H9 (cell line): ENCODE measurements at regions not wholly inside any gene's neighbourhood (a gene's known extent, or its start where the extent isn't known, plus 50 kb on each side); places are given as distances from the start of the nearest gene placed in this dataset.

Experiments used
- DNase-seq: peaks from one replicate; pipeline ENCODE4 v3.0.0-alpha.2; 2017
- H2AFZ ChIP-seq: one replicate; pipeline ENCODE4 v1.6.1; 2013; ENCODE audit warnings: mild to moderate bottlenecking, low read length, control low read depth, moderate library complexity
- H2AK5ac ChIP-seq: 2 replicates; pipeline ENCODE4 v1.6.1; 2013; ENCODE audit warnings: low read length, control low read depth, mixed read lengths; ENCODE audit not compliant: insufficient read length
- H2BK120ac ChIP-seq: one replicate; pipeline ENCODE4 v1.6.1; 2013; ENCODE audit warnings: low read depth, mild to moderate bottlenecking, low read length, control low read depth, inconsistent platforms; ENCODE audit not compliant: poor library complexity, severe bottlenecking
- H2BK12ac ChIP-seq: 2 replicates; pipeline ENCODE4 v1.6.1; 2013; ENCODE audit warnings: low read length, control low read depth, mixed read lengths, low read depth; ENCODE audit not compliant: insufficient read length
- H2BK15ac ChIP-seq: 2 replicates; pipeline ENCODE4 v1.6.1; 2013; ENCODE audit warnings: low read depth, low read length, control low read depth
- H2BK20ac ChIP-seq: one replicate; pipeline ENCODE4 v1.6.1; 2013; ENCODE audit warnings: low read depth, mild to moderate bottlenecking, low read length, control low read depth, inconsistent platforms; ENCODE audit not compliant: poor library complexity, severe bottlenecking
- H2BK5ac ChIP-seq: 2 replicates; pipeline ENCODE4 v1.6.1; 2013; ENCODE audit warnings: low read length, control low read depth, mixed read lengths; ENCODE audit not compliant: insufficient read length
- H3K14ac ChIP-seq: 2 replicates; pipeline ENCODE4 v1.6.1; 2013; ENCODE audit warnings: low read length, control low read depth; ENCODE audit not compliant: insufficient read depth
- H3K18ac ChIP-seq: 2 replicates; pipeline ENCODE4 v1.6.1; 2013; ENCODE audit warnings: low read depth, mild to moderate bottlenecking, mixed read lengths, low read length, control low read depth; ENCODE audit not compliant: insufficient read length
- H3K23ac ChIP-seq: 2 replicates; pipeline ENCODE4 v1.6.1; 2013; ENCODE audit warnings: low read length, control low read depth, mixed read lengths, low read depth; ENCODE audit not compliant: insufficient read length
- H3K23me2 ChIP-seq: 2 replicates; pipeline ENCODE4 v1.6.1; 2013; ENCODE audit warnings: low read depth, mild to moderate bottlenecking, mixed read lengths, low read length, control low read depth; ENCODE audit not compliant: insufficient read length, poor library complexity, severe bottlenecking
- H3K27ac ChIP-seq: 2 replicates; pipeline ENCODE4 v1.5.1; 2013; ENCODE audit warnings: low read length, control low read depth, mixed read lengths, low read depth; ENCODE audit not compliant: insufficient read length
- H3K27me3 ChIP-seq: 2 replicates; pipeline ENCODE4 v1.6.1; 2013; ENCODE audit warnings: low read length, control low read depth, inconsistent platforms; ENCODE audit not compliant: insufficient read depth
- H3K4ac ChIP-seq: 2 replicates; pipeline ENCODE4 v1.6.1; 2013; ENCODE audit warnings: low read depth, mild to moderate bottlenecking, control low read depth, inconsistent platforms, low read length, moderate library complexity
- H3K4me1 ChIP-seq: 2 replicates; pipeline ENCODE4 v1.6.1; 2013; ENCODE audit warnings: low read length, control low read depth, inconsistent platforms; ENCODE audit not compliant: insufficient read depth
- H3K4me2 ChIP-seq: 2 replicates; pipeline ENCODE4 v1.6.1; 2013; ENCODE audit warnings: low read length, control low read depth, mixed read lengths; ENCODE audit not compliant: insufficient read length, insufficient read depth
- H3K56ac ChIP-seq: 2 replicates; pipeline ENCODE4 v1.6.1; 2013; ENCODE audit warnings: low read depth, mild to moderate bottlenecking, mixed read lengths, low read length, control low read depth; ENCODE audit not compliant: insufficient read length
- H3K79me1 ChIP-seq: 2 replicates; pipeline ENCODE4 v1.6.1; 2013; ENCODE audit warnings: low read depth, mild to moderate bottlenecking, moderate library complexity, low read length, control low read depth, inconsistent platforms; ENCODE audit not compliant: insufficient read depth, poor library complexity, severe bottlenecking
- H3K79me2 ChIP-seq: 2 replicates; pipeline ENCODE4 v1.6.1; 2013; ENCODE audit warnings: low read length, control low read depth, inconsistent platforms; ENCODE audit not compliant: insufficient read depth
- H3K9ac ChIP-seq: 2 replicates; pipeline ENCODE4 v1.6.1; 2013; ENCODE audit warnings: low read length, control low read depth, mixed read lengths; ENCODE audit not compliant: insufficient read length; ENCODE audit errors: extremely low read depth
- H3K9me3 ChIP-seq: one replicate; pipeline ENCODE4 v1.6.1; 2013; ENCODE audit warnings: low read depth, low read length, inconsistent platforms; ENCODE audit not compliant: control insufficient read depth
- H3T11ph ChIP-seq: one replicate; pipeline ENCODE4 v1.6.1; 2013; ENCODE audit warnings: mild to moderate bottlenecking, low read length, control low read depth, inconsistent platforms
- H4K20me1 ChIP-seq: one replicate; pipeline ENCODE4 v1.6.1; 2013; ENCODE audit not compliant: control insufficient read depth, insufficient read length, insufficient read depth
- H4K5ac ChIP-seq: 2 replicates; pipeline ENCODE4 v1.6.1; 2013; ENCODE audit warnings: low read depth, mild to moderate bottlenecking, mixed read lengths, low read length, control low read depth; ENCODE audit not compliant: insufficient read length
- H4K8ac ChIP-seq: replicated peaks from 2 replicates; pipeline ENCODE4 v1.6.1; 2013; ENCODE audit warnings: low read length, control low read depth, mixed read lengths, low read depth; ENCODE audit not compliant: insufficient read length
- H4K91ac ChIP-seq: 2 replicates; pipeline ENCODE4 v1.6.1; 2013; ENCODE audit warnings: low read depth, mild to moderate bottlenecking, moderate library complexity, mixed read lengths, low read length, control low read depth; ENCODE audit not compliant: insufficient read length
- H3K27ac Mint-ChIP-seq, 3 experiments: 2 replicates in 2 of 3; 3 replicates in 1 of 3; pipeline ENCODE4 v1.8.0; 2020 to 2021; ENCODE audit warnings: mixed read lengths in 3 of 3, mild to moderate bottlenecking in 1 of 3, moderate library complexity in 1 of 3
- H3K27me3 Mint-ChIP-seq: 2 replicates; pipeline ENCODE4 v1.8.0; 2021; ENCODE audit warnings: low read depth, mild to moderate bottlenecking, moderate library complexity, mixed read lengths
- H3K36me3 Mint-ChIP-seq, 3 experiments: 2 replicates in 2 of 3; 3 replicates in 1 of 3; pipeline ENCODE4 v1.8.0; 2020 to 2021; ENCODE audit warnings: low read depth in 3 of 3, mixed read lengths in 3 of 3; ENCODE audit not compliant: insufficient read depth in 1 of 3
- H3K4me1 Mint-ChIP-seq, 2 experiments: 2 replicates each; pipeline ENCODE4 v1.8.0; 2020; ENCODE audit warnings: mixed read lengths in 2 of 2
- H3K4me3 Mint-ChIP-seq, 2 experiments: 2 replicates in 1 of 2; 3 replicates in 1 of 2; pipeline ENCODE4 v1.8.0; 2020 to 2021; ENCODE audit warnings: mild to moderate bottlenecking in 2 of 2, mixed read lengths in 2 of 2, moderate library complexity in 1 of 2
- H3K9me3 Mint-ChIP-seq, 2 experiments: 2 replicates in 1 of 2; 3 replicates in 1 of 2; pipeline ENCODE4 v1.8.0; 2020; ENCODE audit warnings: mild to moderate bottlenecking in 2 of 2, mixed read lengths in 2 of 2, moderate library complexity in 1 of 2
- WGBS: extraction: QIAGEN DNeasy Blood & Tissue Kit; methylation state at CpG from one replicate; pipeline ENCODE4 v1.1.7; 2013; ENCODE audit warnings: missing lambda C conversion rate, low lambda C conversion rate, mixed read lengths; ENCODE audit not compliant: insufficient read length; ENCODE audit errors: extremely low coverage; 5-methylcytosine and 5-hydroxymethylcytosine counted together
- TF ChIP-seq, protein P1 (sequence below): fragments of 200-600 bp; sonication (generic); conservative IDR thresholded peaks from 3 replicates; pipeline ENCODE4 v1.8.0; 2021; ENCODE audit warnings: antibody characterized with exemption, mild to moderate bottlenecking

DNA sequence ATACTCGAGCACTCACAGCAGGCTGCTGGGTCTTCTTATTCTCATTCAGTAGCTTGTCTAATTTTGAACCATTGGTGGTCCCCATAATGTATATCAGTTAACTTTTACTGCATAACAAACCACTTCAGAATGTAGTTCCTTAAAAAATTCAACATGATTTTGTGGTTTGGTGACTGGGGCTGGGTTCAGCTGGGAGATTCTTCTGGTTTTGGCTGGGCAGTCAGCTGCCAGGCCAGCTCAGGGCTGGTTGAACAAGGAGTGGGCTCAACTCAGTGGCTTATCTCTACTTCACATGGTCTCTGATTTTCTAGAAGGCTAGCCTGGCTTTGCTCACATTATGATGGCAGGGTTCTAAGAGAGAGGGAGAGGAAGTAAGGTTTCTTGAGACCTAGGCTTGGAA is 292.4 kb upstream of the CHD6 start:
- Histone ChIP-seq H2BK5ac (no peak overlapping the region), H3K9me3 (no peaks in the 10 kb centered on the region), H4K91ac (no peak overlapping the region), H3K18ac (no peak overlapping the region), H3K27ac (no peak overlapping the region), H3K4me2 (no peak overlapping the region), H3K56ac (no peak overlapping the region), H3K79me2 (no peaks in the 10 kb centered on the region), H4K20me1 (no peaks in the 10 kb centered on the region), H4K5ac (no peak overlapping the region), H3K9ac (no peak overlapping the region), H3K27me3 (no peaks in the 10 kb centered on the region), H3K4ac (no peak overlapping the region), H3K14ac (no peak overlapping the region), H3K23ac (no peak overlapping the region), H3K79me1 (no peaks in the 10 kb centered on the region), H3K23me2 (no peaks in the 10 kb centered on the region), H2AK5ac (no peak overlapping the region), H4K8ac (no peak overlapping the region), H3T11ph (no peak overlapping the region), H2BK20ac (no peak overlapping the region), H2BK12ac (no peak overlapping the region), H3K4me1 (no peaks in the 10 kb centered on the region), H2BK120ac (no peak overlapping the region), H2BK15ac (no peak overlapping the region), H2AFZ (no peak overlapping the region)
- no peaks in the 10 kb centered on the region; the same call in 1 of the 2 replicates for H3K27me3 Mint-ChIP-seq
- no CpG with 5 or more reads among the region's 1 CpG for WGBS
- H3K36me3 Mint-ChIP-seq = no peaks in the 10 kb centered on the region; a peak in 1 of 7 replicates
- TF ChIP-seq, protein P1, sequence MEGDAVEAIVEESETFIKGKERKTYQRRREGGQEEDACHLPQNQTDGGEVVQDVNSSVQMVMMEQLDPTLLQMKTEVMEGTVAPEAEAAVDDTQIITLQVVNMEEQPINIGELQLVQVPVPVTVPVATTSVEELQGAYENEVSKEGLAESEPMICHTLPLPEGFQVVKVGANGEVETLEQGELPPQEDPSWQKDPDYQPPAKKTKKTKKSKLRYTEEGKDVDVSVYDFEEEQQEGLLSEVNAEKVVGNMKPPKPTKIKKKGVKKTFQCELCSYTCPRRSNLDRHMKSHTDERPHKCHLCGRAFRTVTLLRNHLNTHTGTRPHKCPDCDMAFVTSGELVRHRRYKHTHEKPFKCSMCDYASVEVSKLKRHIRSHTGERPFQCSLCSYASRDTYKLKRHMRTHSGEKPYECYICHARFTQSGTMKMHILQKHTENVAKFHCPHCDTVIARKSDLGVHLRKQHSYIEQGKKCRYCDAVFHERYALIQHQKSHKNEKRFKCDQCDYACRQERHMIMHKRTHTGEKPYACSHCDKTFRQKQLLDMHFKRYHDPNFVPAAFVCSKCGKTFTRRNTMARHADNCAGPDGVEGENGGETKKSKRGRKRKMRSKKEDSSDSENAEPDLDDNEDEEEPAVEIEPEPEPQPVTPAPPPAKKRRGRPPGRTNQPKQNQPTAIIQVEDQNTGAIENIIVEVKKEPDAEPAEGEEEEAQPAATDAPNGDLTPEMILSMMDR = no peak
- no peak for DNase-seq
- H3K4me1 Mint-ChIP-seq = no peaks in the 10 kb centered on the region
- H3K4me3 Mint-ChIP-seq = no peak overlapping the region
- H3K27ac Mint-ChIP-seq = no peak overlapping the region
- peaks cover 4 to 6% of the 10 kb centered on the region in 2 experiments; a peak in 4 of 5 replicates for H3K9me3 Mint-ChIP-seq
